ENCODE measurements at regions not wholly inside any gene's neighbourhood (a gene's known extent, or its start where the extent isn't known, plus 50 kb on each side); places are given as distances from the start of the nearest gene placed in this dataset.

- TF ChIP-seq CTCF (conservative IDR thresholded peaks at IDR 0.05; ENCODE audit: low read depth, low read length) (no peak), EZH2 (IDR thresholded peaks at IDR 0.05; ENCODE audit: low read length, unreplicated experiment) (no peak), EZH2phosphoT487 (IDR thresholded peaks at IDR 0.05; ENCODE audit: borderline replicate concordance, low read length) (no peak)
Observed at GRCh38 chrX:125709532-125709931, 389.9 kb downstream of the TEX13C start.
